ENCODE measurements at regions not wholly inside any gene's neighbourhood (a gene's known extent, or its start where the extent isn't known, plus 50 kb on each side); places are given as distances from the start of the nearest gene placed in this dataset.

- no peak for TF ChIP-seq CTCF (IDR thresholded peaks at IDR 0.05)
- no peak for TF ChIP-seq POLR2AphosphoS5 (IDR thresholded peaks at IDR 0.05)
- TF ChIP-seq POLR2A (IDR thresholded peaks at IDR 0.05), result no peak
- no peak for TF ChIP-seq EP300 (IDR thresholded peaks at IDR 0.05)
Measured at GRCh38 chr5:86244153-86244552, 373.6 kb upstream of the COX7C start.
